Muscle layer of colon (tissue), 2 donors: ENCODE measurements at regions not wholly inside any gene's neighbourhood (a gene's known extent, or its start where the extent isn't known, plus 50 kb on each side); places are given as distances from the start of the nearest gene placed in this dataset.
"Not testable (repeated sequence)": the region's sequence is repeated elsewhere in the genome, so short reads cannot be mapped to it uniquely, and the experiment has no call there.

Experiments
- H3K27ac ChIP-seq: one replicate; pipeline ENCODE4 v1.7.0; 2013; ENCODE audit warnings: low read depth, mild to moderate bottlenecking, low read length, moderate library complexity
- H3K27me3 ChIP-seq, 2 donors: one replicate each; pipeline ENCODE4 v1.7.0; 2013; ENCODE audit warnings: low read length in 2 of 2, mild to moderate bottlenecking in 2 of 2; ENCODE audit not compliant: insufficient read depth in 2 of 2, control insufficient read depth in 1 of 2
- H3K36me3 ChIP-seq: one replicate; pipeline ENCODE4 v1.7.0; 2013; ENCODE audit warnings: mild to moderate bottlenecking, low read length; ENCODE audit not compliant: insufficient read depth
- H3K4me1 ChIP-seq: one replicate; pipeline ENCODE4 v1.7.0; 2013; ENCODE audit warnings: mild to moderate bottlenecking, low read length; ENCODE audit not compliant: insufficient read depth
- H3K4me3 ChIP-seq, 2 donors: one replicate each; pipeline ENCODE4 v1.7.0; 2013; ENCODE audit warnings: low read length in 2 of 2, low read depth in 1 of 2, mild to moderate bottlenecking in 1 of 2, moderate library complexity in 1 of 2
- H3K9ac ChIP-seq: one replicate; pipeline ENCODE4 v1.7.0; 2013; ENCODE audit warnings: low read length
- H3K9me3 ChIP-seq: one replicate; pipeline ENCODE4 v1.7.0; 2013; ENCODE audit warnings: mild to moderate bottlenecking, low read length
- donor health status: abdominal sarcoma.
- donor health status: Adenocarcinoma of cecum.

DNA sequence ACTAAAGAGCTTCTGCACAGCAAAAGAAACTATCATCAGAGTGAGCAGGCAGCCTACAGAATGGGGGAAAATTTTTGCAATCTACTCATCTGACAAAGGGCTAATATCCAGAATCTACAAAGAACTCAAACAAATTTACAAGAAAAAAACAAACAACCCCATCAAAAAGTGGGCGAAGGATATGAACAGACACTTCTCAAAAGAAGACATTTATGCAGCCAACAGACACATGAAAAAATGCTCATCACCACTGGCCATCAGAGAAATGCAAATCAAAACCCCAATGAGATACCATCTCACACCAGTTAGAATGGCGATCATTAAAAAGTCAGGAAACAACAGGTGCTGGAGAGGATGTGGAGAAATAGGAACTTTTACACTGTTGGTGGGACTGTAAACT lies 372.8 kb upstream of the CCL2 start:
- not testable (repeated sequence) for H3K9me3 ChIP-seq, H3K4me3 ChIP-seq, H3K36me3 ChIP-seq, H3K9ac ChIP-seq, H3K27ac ChIP-seq, H3K27me3 ChIP-seq, H3K4me1 ChIP-seq

DNA sequence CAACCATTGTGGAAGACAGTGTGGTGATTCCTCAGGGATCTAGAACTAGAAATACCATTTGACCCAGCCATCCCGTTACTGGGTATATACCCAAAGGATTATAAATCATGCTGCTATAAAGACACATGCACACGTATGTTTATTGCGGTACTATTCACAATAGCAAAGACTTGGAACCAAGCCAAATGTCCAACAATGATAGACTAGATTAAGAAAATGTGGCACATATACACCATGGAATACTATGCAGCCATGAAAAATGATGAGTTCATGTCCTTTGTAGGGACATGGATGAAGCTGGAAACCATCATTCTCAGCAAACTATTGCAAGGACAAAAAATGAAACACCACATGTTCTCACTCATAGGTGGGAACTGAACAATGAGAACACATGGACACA lies 372.4 kb upstream of the CCL2 start:
- not testable (repeated sequence) for H3K4me3 ChIP-seq, H3K9me3 ChIP-seq, H3K36me3 ChIP-seq, H3K9ac ChIP-seq, H3K4me1 ChIP-seq, H3K27me3 ChIP-seq, H3K27ac ChIP-seq

DNA sequence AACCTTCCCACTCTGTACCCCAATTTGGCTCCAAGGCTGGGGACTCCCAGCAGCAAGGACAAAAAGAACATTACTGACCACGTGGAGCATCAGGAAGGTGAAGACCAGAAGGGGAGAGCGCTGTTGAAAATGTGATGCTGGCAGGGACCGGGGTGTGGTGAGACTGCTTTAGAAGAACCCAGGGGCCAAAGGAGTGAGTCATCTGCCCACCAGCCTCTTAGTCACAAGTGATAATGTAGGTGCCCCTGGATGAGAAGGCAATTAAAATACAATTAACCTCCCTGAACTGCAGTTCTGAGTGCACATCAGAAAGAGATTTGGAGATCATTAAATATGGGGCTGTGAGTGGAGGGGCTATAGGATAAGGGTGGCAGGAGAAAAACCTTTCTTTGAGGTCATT lies 366.6 kb upstream of the CCL2 start:
- no peak overlapping the region for H3K9ac ChIP-seq
- no peaks in the 10 kb centered on the region for H3K4me1 ChIP-seq
- no peak overlapping the region for H3K27ac ChIP-seq
- H3K9me3 ChIP-seq: no peaks in the 10 kb centered on the region
- H3K27me3 ChIP-seq: no peaks in the 10 kb centered on the region
- no peaks in the 10 kb centered on the region for H3K36me3 ChIP-seq
- H3K4me3 ChIP-seq: no peak overlapping the region

DNA sequence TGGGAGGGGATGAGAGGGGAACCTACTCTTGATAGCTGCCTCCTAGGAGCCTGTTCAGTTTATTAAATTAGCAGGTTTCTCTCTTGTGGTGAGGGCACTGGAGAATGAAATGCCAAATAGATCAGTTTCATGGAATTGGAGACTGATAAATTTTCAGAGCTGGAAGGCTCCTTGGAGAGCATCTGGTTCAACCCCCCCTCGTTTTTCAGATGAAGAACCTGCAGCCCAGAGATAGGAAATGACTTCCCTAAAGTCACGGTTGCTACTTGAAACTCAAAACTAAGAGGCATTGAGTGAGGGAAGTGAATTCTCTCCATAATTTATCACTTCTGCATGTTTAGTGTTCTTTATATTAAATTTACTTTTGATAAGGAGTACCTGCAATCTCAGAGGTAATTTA lies 366.0 kb upstream of the CCL2 start:
- no peaks in the 10 kb centered on the region for H3K27me3 ChIP-seq
- no peaks in the 10 kb centered on the region for H3K4me1 ChIP-seq
- no peak overlapping the region for H3K4me3 ChIP-seq
- H3K9ac ChIP-seq: no peak overlapping the region
- H3K9me3 ChIP-seq: no peaks in the 10 kb centered on the region
- H3K27ac ChIP-seq: no peak overlapping the region
- H3K36me3 ChIP-seq: no peaks in the 10 kb centered on the region

DNA sequence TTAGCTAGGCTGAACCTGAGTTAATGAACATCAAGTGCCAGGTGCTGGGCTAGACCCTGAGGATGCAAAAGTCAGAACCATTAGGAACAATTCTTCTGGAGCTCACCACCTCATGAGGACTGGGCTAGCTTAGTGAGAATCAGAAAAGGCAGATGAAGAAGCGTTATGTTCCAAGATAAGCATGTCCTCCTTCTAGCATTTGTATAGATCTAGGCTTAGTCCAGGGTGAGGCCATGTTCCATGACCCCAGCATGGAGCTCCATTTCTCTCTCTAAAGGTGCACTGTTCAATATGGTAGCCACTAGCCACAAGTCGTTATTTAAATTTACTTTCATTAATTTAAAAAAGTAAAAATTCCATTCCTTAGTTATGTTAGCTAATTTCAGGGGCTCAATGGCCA lies 365.3 kb upstream of the CCL2 start:
- H3K9me3 ChIP-seq: no peaks in the 10 kb centered on the region
- no peak overlapping the region for H3K9ac ChIP-seq
- no peaks in the 10 kb centered on the region for H3K27me3 ChIP-seq
- H3K36me3 ChIP-seq: no peaks in the 10 kb centered on the region
- H3K4me1 ChIP-seq: no peaks in the 10 kb centered on the region
- H3K27ac ChIP-seq: no peak overlapping the region
- no peak overlapping the region for H3K4me3 ChIP-seq

DNA sequence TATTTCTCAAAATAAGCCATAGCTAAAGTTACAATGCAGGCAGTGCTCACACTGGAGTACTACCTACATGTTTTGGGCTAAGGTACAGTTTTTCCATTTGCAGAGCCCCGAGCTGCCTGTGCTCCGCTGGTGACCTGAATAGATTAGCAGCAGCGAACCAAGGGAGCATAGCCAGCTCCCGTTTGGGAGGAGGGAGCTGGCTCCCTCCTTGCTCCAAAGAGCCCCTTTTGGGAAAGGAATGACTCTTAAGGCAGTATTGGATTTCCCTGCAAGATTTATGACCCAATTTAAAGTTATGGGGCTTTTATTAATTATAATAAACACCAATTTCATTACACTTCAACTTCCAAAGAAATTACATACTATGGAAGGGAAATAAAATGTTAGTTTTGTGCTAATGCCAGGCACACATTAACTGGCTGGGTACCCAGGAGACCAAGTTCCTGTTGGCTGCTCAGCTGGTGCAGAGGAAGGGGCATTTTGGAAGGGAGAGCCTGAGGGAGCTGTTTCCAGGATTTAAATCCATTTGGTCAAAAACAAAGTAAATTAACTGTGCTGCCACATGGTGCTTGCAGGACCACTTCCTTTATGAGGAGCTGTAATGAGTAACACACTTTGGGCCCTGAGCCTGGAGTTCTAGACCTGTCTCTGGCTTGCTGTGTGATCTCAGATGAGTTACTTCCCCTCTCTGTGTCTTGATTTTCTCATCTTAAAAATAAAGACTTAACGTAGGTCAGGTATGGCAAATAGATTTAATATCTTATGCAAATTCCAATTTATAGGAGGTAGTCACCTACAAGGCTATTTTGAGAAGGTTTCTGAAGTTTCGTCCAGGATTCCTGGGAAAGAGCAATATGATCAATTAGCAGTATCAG lies 362.1 kb upstream of the CCL2 start:
- no peaks in the 10 kb centered on the region for H3K9me3 ChIP-seq
- H3K27ac ChIP-seq: no peak overlapping the region
- H3K4me1 ChIP-seq: no peaks in the 10 kb centered on the region
- H3K4me3 ChIP-seq: no peak overlapping the region
- no peaks in the 10 kb centered on the region for H3K27me3 ChIP-seq
- H3K36me3 ChIP-seq: no peaks in the 10 kb centered on the region
- no peak overlapping the region for H3K9ac ChIP-seq

DNA sequence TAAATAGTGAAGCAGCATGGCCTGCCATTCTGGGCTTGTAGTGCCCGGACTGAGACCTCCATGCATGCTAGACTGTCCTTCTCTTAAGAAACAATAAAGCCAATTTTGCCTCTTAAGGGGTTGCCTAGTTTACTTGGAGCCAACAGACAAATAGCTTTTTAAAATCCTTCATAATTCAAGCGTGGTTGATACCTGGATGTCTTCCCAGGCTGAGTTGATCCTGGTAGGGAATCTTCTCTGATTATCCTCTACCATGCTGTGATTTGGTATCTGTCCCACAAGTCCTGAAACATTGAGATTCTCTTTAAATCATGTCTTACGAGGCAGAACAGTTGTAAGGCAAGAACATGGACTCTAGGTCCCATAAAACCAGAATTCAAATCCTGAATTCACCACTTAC lies 359.6 kb upstream of the CCL2 start:
- no peaks in the 10 kb centered on the region for H3K9me3 ChIP-seq
- H3K9ac ChIP-seq: no peak overlapping the region
- no peaks in the 10 kb centered on the region for H3K4me1 ChIP-seq
- no peaks in the 10 kb centered on the region for H3K27me3 ChIP-seq
- no peak overlapping the region for H3K27ac ChIP-seq
- no peak overlapping the region for H3K4me3 ChIP-seq
- H3K36me3 ChIP-seq: no peaks in the 10 kb centered on the region

DNA sequence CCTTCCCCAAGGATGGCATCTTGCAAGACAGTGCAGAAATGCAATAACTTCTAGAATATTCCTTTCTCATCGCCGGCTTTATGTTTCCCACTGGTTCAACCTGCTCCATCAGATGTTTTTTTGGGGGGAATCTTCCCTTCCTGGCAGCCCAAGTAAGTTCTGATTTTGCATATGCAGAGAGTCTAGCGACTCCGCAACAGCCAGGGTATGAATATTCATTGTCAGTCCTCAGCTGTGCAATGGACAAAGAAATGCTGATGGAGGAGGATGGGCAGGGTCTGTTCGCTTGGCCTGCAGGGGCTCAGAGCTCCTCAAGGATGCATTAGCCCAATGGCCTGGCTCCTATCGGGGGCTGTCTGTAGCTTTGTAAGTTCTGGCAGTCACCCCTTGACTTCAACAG lies 358.8 kb upstream of the CCL2 start:
- no peak overlapping the region for H3K27ac ChIP-seq
- H3K9me3 ChIP-seq: no peaks in the 10 kb centered on the region
- H3K4me1 ChIP-seq: no peaks in the 10 kb centered on the region
- no peak overlapping the region for H3K4me3 ChIP-seq
- no peaks in the 10 kb centered on the region for H3K27me3 ChIP-seq
- no peak overlapping the region for H3K9ac ChIP-seq
- H3K36me3 ChIP-seq: no peaks in the 10 kb centered on the region

DNA sequence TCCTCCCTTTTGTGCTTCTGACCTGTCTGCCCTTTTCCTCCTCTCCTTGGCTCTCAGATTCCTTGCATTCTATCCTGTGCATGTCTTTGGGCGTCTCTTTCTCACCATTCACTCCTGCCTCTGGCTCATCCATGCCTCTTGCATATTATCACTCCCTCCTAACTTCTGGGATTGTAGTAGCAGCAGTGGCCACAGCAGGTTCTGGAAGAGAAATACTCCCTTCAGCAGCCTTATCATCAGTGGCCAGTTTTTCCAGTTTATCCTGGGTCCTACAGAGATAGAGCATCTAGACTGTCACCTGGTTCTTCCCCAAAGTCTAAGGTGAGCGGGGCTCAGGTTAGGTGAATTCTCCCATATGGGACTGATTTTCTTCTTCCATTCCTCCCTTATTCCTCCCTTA lies 354.0 kb upstream of the CCL2 start:
- Histone ChIP-seq H3K36me3 (no peaks in the 10 kb centered on the region), H3K4me3 (no peak overlapping the region), H3K27me3 (no peaks in the 10 kb centered on the region), H3K9ac (no peak overlapping the region), H3K27ac (no peak overlapping the region), H3K9me3 (no peaks in the 10 kb centered on the region), H3K4me1 (no peaks in the 10 kb centered on the region)

DNA sequence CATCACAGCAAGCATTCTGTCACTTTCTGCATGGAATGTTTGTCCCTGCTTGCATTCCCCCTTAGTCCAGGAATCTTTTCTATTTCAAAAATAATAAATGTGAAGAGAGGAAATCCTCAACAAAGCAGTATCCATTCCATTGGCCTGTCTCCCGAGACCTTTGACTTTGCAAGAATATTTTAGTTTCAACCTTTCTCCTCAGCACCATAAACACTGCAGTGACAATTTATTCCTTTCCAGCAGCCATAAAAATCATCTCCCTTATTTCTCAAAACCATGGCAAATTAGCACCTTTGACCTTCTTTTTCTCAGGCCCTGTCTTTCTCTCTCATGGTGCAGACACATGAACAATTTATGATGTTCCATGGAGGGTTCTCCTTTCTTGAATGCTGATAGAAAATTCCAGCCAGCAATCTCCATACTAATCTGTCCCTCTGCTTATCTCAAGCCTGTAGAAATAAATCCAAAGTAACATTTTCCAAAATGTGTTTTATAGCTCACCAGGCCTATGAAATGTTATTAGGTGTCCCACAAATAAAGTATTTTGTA lies 352.1 kb upstream of the CCL2 start:
- no peak overlapping the region for H3K4me3 ChIP-seq
- H3K9ac ChIP-seq: no peak overlapping the region
- no peaks in the 10 kb centered on the region for H3K9me3 ChIP-seq
- H3K27ac ChIP-seq: no peak overlapping the region
- no peaks in the 10 kb centered on the region for H3K36me3 ChIP-seq
- no peaks in the 10 kb centered on the region for H3K4me1 ChIP-seq
- no peaks in the 10 kb centered on the region for H3K27me3 ChIP-seq

DNA sequence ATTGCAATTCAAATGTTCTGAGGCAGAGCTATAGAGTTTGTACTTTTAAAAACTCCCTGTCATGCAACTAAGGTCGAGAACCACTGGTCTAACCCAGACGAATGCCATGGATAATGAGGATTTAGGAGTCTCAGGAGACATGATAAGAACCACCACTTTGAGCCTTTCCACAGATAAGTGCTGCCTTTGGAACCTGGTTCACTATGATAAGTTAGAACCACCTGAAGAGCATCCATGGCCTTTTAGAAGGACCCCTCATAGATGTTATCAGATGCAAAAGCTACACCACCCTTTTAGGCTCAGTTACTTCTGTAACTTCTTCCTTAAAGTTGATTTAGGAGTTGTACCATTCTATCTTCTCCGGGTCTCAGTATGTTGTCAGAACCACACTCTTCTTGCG lies 350.6 kb upstream of the CCL2 start:
- H3K9ac ChIP-seq: no peak overlapping the region
- H3K27ac ChIP-seq: no peak overlapping the region
- no peaks in the 10 kb centered on the region for H3K36me3 ChIP-seq
- H3K4me3 ChIP-seq: no peak overlapping the region
- H3K27me3 ChIP-seq: no peaks in the 10 kb centered on the region
- H3K9me3 ChIP-seq: no peaks in the 10 kb centered on the region
- H3K4me1 ChIP-seq: no peaks in the 10 kb centered on the region

DNA sequence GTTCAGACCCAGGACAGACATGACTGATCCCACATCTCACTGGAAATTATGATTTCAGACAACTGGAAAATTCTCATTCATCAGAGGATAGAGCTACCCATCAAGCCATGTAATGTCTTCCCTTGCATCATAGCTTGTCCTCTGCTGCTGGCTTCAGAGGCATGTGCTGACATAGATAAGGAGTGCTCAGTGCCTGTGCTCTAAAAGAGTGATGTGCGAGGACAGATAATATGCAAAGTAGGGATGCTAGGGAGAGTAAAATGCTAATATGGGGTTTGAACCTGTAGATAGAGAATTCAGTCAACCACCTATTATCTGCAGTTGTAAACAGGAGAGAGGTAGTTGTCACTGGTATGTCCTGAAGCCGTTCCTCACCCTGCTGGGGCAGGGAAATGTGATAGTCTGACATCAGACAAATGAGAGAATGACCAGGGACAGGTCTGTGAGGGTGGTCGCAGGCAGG lies 349.7 kb upstream of the CCL2 start:
- H3K4me1 ChIP-seq: no peaks in the 10 kb centered on the region

More for the DNA sequence above, 349.7 kb upstream of the CCL2 start:
- no peak overlapping the region for H3K27ac ChIP-seq
- H3K27me3 ChIP-seq: no peaks in the 10 kb centered on the region
- H3K4me3 ChIP-seq: no peak overlapping the region
- no peaks in the 10 kb centered on the region for H3K36me3 ChIP-seq
- no peaks in the 10 kb centered on the region for H3K9me3 ChIP-seq
- no peak overlapping the region for H3K9ac ChIP-seq
